Erythroblast (primary cell): ENCODE measurements at regions not wholly inside any gene's neighbourhood (a gene's known extent, or its start where the extent isn't known, plus 50 kb on each side); places are given as distances from the start of the nearest gene placed in this dataset.

ENCODE experiments used
- DNase-seq, 2 experiments: peaks; one replicate each; lab custom pipeline; 2025; lab: John Stamatoyannopoulos, UW
- GATA1 ChIP-seq: IDR thresholded peaks from 2 replicates; pipeline ENCODE4 v1.6.1; 2011; ENCODE audit warnings: low read depth, mild to moderate bottlenecking, control low read depth, low read length, moderate library complexity
- POLR2A ChIP-seq: IDR thresholded peaks from 2 replicates; pipeline ENCODE4 v1.6.1; 2011; ENCODE audit warnings: mild to moderate bottlenecking, low read length

GRCh38 chr5:158340608-158341007, 481.7 kb upstream of the CLINT1 start:
- TF ChIP-seq POLR2A (no peak), GATA1 (no peak)
- no peak for DNase-seq

GRCh38 chr5:158326256-158326655, 467.3 kb upstream of the CLINT1 start:
- no peak for TF ChIP-seq GATA1
- TF ChIP-seq POLR2A, result no peak

GRCh38 chr5:158324236-158324635, 465.3 kb upstream of the CLINT1 start:
- no peak for DNase-seq
- TF ChIP-seq POLR2A (no peak), GATA1 (no peak)

More at GRCh38 chr5:158326256-158326655, 467.3 kb upstream of the CLINT1 start:
- no peak for DNase-seq

- no peak for DNase-seq
- no peak for TF ChIP-seq POLR2A
- TF ChIP-seq GATA1, result no peak
Measured at GRCh38 chr5:158322620-158323019, 463.7 kb upstream of the CLINT1 start.

- no peak for TF ChIP-seq POLR2A
- no peak for TF ChIP-seq GATA1
- no peak for DNase-seq
Measured at GRCh38 chr5:158320934-158321333, 462.0 kb upstream of the CLINT1 start.

GRCh38 chr5:158320178-158320674, 461.3 kb upstream of the CLINT1 start:
- TF ChIP-seq GATA1, result no peak
- no peak for TF ChIP-seq POLR2A
- DNase-seq, result no peak

- no peak for TF ChIP-seq POLR2A
- no peak for TF ChIP-seq GATA1
- DNase-seq, result no peak
Measured at GRCh38 chr5:158317507-158317906, 458.6 kb upstream of the CLINT1 start.

GRCh38 chr5:158313733-158314464, 455.0 kb upstream of the CLINT1 start:
- no peak for TF ChIP-seq POLR2A
- no peak for TF ChIP-seq GATA1
- DNase-seq, result no peak

GRCh38 chr5:158313027-158313732, 454.2 kb upstream of the CLINT1 start:
- DNase-seq, result no peak
- TF ChIP-seq POLR2A (no peak), GATA1 (no peak)

GRCh38 chr5:158309088-158309807, 450.3 kb upstream of the CLINT1 start:
- DNase-seq, result no peak
- TF ChIP-seq GATA1 (no peak), POLR2A (no peak)

GRCh38 chr5:158308429-158309025, 449.6 kb upstream of the CLINT1 start:
- DNase-seq, result no peak
- TF ChIP-seq GATA1 (no peak), POLR2A (no peak)

- TF ChIP-seq GATA1 (no peak), POLR2A (no peak)
- DNase-seq, result no peak
Measured at GRCh38 chr5:158305861-158306260, 446.9 kb upstream of the CLINT1 start.

- DNase-seq, result no peak
- no peak for TF ChIP-seq POLR2A
Measured at GRCh38 chr5:158304607-158305006, 445.7 kb upstream of the CLINT1 start.

- TF ChIP-seq POLR2A, result no peak
- no peak for TF ChIP-seq GATA1
- no peak for DNase-seq
Measured at GRCh38 chr5:158303883-158304282, 444.9 kb upstream of the CLINT1 start.

- DNase-seq, result no peak
- TF ChIP-seq GATA1 (no peak), POLR2A (no peak)
Measured at GRCh38 chr5:158303275-158303674, 444.3 kb upstream of the CLINT1 start.
